ENCODE measurements at regions not wholly inside any gene's neighbourhood (a gene's known extent, or its start where the extent isn't known, plus 50 kb on each side); places are given as distances from the start of the nearest gene placed in this dataset.
"Not testable (repeated sequence)": the region's sequence is repeated elsewhere in the genome, so short reads cannot be mapped to it uniquely, and the experiment has no call there.

GRCh38 chr7:149951579-149951978 is 77.8 kb downstream of the ATP6V0E2 start:
- TF ChIP-seq CTCF (IDR thresholded peaks at IDR 0.05; ENCODE audit: borderline replicate concordance, extremely low read depth, low read length, poor library complexity, severe bottlenecking); EZH2 (IDR thresholded peaks at IDR 0.05; ENCODE audit: borderline replicate concordance, low read depth, low read length, severe bottlenecking): not testable (repeated sequence)
